Stimulated activated CD8-positive, alpha-beta memory T cell treated with anti-CD3 and anti-CD28 coated beads, Interleukin-7, amount 100 ng/mL, for 4 hours (primary cell): ENCODE measurements at regions not wholly inside any gene's neighbourhood (a gene's known extent, or its start where the extent isn't known, plus 50 kb on each side); places are given as distances from the start of the nearest gene placed in this dataset.

Experiments used
- DNase-seq, 2 donors: peaks; one replicate each; pipeline ENCODE4 v3.0.0-alpha.2; 2020; ENCODE audit warnings: low read depth in 2 of 2

GRCh38 chr5:135204151-135204600, 170.1 kb upstream of the PITX1 start:
- no peak for DNase-seq

- DNase-seq = no peak
Measured at GRCh38 chr5:135203593-135204036, 169.6 kb upstream of the PITX1 start.

GRCh38 chr5:135203019-135203418, 169.0 kb upstream of the PITX1 start:
- no peak for DNase-seq

GRCh38 chr5:135199919-135200318, 165.9 kb upstream of the PITX1 start:
- DNase-seq = no peak

GRCh38 chr5:135196483-135196882, 162.5 kb upstream of the PITX1 start:
- DNase-seq = no peak

GRCh38 chr5:135195270-135195608, 161.2 kb upstream of the PITX1 start:
- no peak for DNase-seq

GRCh38 chr5:135194573-135195269, 160.7 kb upstream of the PITX1 start:
- DNase-seq = no peak

- no peak for DNase-seq
Measured at GRCh38 chr5:135194126-135194488, 160.1 kb upstream of the PITX1 start.

- no peak for DNase-seq
Measured at GRCh38 chr5:135193213-135194125, 159.4 kb upstream of the PITX1 start.

- no peak for DNase-seq
Measured at GRCh38 chr5:135192351-135192750, 158.3 kb upstream of the PITX1 start.

- peak; percentile 34 to 45 for DNase-seq
Measured at GRCh38 chr5:135191084-135191826, 157.2 kb upstream of the PITX1 start.

- no peak for DNase-seq
Measured at GRCh38 chr5:135190416-135191083, 156.5 kb upstream of the PITX1 start.

- DNase-seq = no peak
Measured at GRCh38 chr5:135189024-135189423, 155.0 kb upstream of the PITX1 start.

GRCh38 chr5:135188233-135188914, 154.3 kb upstream of the PITX1 start:
- no peak for DNase-seq

- no peak for DNase-seq
Measured at GRCh38 chr5:135186662-135187522, 152.9 kb upstream of the PITX1 start.

GRCh38 chr5:135185481-135186065, 151.5 kb upstream of the PITX1 start:
- no peak for DNase-seq

GRCh38 chr5:135184646-135185045, 150.6 kb upstream of the PITX1 start:
- no peak for DNase-seq

GRCh38 chr5:135183464-135183863, 149.4 kb upstream of the PITX1 start:
- DNase-seq = no peak

- no peak for DNase-seq
Measured at GRCh38 chr5:135182675-135183074, 148.6 kb upstream of the PITX1 start.

- no peak for DNase-seq
Measured at GRCh38 chr5:135181653-135182052, 147.6 kb upstream of the PITX1 start.
